IMR-90 (cell line): ENCODE measurements at regions not wholly inside any gene's neighbourhood (a gene's known extent, or its start where the extent isn't known, plus 50 kb on each side); places are given as distances from the start of the nearest gene placed in this dataset.

Experiments
- ATAC-seq: fragments of 200-7000 bp; cut with Tn5 transposase; 2 replicates; pipeline ENCODE4 v1.9.1; 2020; ENCODE audit warnings: low read depth, mild to moderate bottlenecking, moderate library complexity
- BruUV-seq: library from RNA; stranded (reverse); fragments of 400-500 nt; replicated peaks from 2 replicates; lab custom pipeline; 2021; lab: Mats Ljungman, UMichigan
- CTCF ChIA-PET: fragments of 300-600 bp; formaldehyde crosslinking; extraction: SDS; loops from one replicate; lab custom pipeline; 2021; ENCODE audit warnings: antibody characterized with exemption; lab: Yijun Ruan, JAX
- POLR2A ChIA-PET: fragments of 300-600 bp; sonication (Branson Sonifier 250); formaldehyde crosslinking; loops from one replicate; lab custom pipeline; 2022; ENCODE audit warnings: antibody characterized with exemption; ENCODE audit not compliant: unreplicated experiment; lab: Charles Lee
- DNase-seq: peaks from one replicate; pipeline ENCODE4 v3.0.0; 2013
- H2AFZ ChIP-seq: replicated peaks from 2 replicates; pipeline ENCODE3; 2013; ENCODE audit warnings: low read length, mild to moderate bottlenecking; ENCODE audit not compliant: poor library complexity
- H2AK5ac ChIP-seq: 2 replicates; pipeline ENCODE4 v1.6.1; 2013; ENCODE audit warnings: low read depth, low read length, inconsistent platforms
- H2AK9ac ChIP-seq: replicated peaks from 2 replicates; pipeline ENCODE3; 2013; ENCODE audit warnings: mild to moderate bottlenecking, low read depth, low read length, moderate library complexity; ENCODE audit not compliant: poor library complexity
- H2BK120ac ChIP-seq: 2 replicates; pipeline ENCODE4 v1.6.1; 2013; ENCODE audit warnings: low read depth, low read length, inconsistent platforms
- H2BK15ac ChIP-seq: 3 replicates; pipeline ENCODE4 v1.6.1; 2013; ENCODE audit warnings: low read depth, low read length, inconsistent platforms
- H2BK20ac ChIP-seq: 2 replicates; pipeline ENCODE4 v1.6.1; 2013; ENCODE audit warnings: low read depth, mild to moderate bottlenecking, inconsistent platforms, low read length, moderate library complexity
- H2BK5ac ChIP-seq: 2 replicates; pipeline ENCODE4 v1.6.1; 2013; ENCODE audit warnings: mild to moderate bottlenecking, low read depth, low read length, inconsistent platforms; ENCODE audit not compliant: poor library complexity, severe bottlenecking
- H3K14ac ChIP-seq: replicated peaks from 2 replicates; pipeline ENCODE4 v1.6.1; 2013; ENCODE audit warnings: low read depth, low read length, inconsistent platforms
- H3K18ac ChIP-seq: 2 replicates; pipeline ENCODE4 v1.6.1; 2013; ENCODE audit warnings: low read depth, low read length, control low read depth
- H3K23ac ChIP-seq: 2 replicates; pipeline ENCODE4 v1.6.1; 2013; ENCODE audit warnings: low read depth, low read length, inconsistent platforms
- H3K27ac ChIP-seq: 2 replicates; pipeline ENCODE4 v1.5.1; 2013; ENCODE audit warnings: mild to moderate bottlenecking, control low read depth, low read length; ENCODE audit not compliant: insufficient read depth
- H3K27me3 ChIP-seq: 2 replicates; pipeline ENCODE4 v1.6.1; 2013; ENCODE audit warnings: low read length; ENCODE audit not compliant: control insufficient read depth, insufficient read depth
- H3K36me3 ChIP-seq: 2 replicates; pipeline ENCODE4 v1.6.1; 2013; ENCODE audit warnings: low read length, mixed read lengths; ENCODE audit not compliant: control insufficient read depth, insufficient read depth
- H3K4ac ChIP-seq: 2 replicates; pipeline ENCODE4 v1.6.1; 2013; ENCODE audit warnings: low read depth, low read length, inconsistent platforms
- H3K4me1 ChIP-seq: 2 replicates; pipeline ENCODE4 v1.6.1; 2013; ENCODE audit warnings: low read length, mixed read lengths; ENCODE audit not compliant: control insufficient read depth, insufficient read depth
- H3K4me2 ChIP-seq: 2 replicates; pipeline ENCODE4 v1.6.1; 2013; ENCODE audit warnings: low read depth, mild to moderate bottlenecking, control low read depth, low read length, moderate library complexity
- H3K4me3 ChIP-seq: 2 replicates; pipeline ENCODE4 v1.5.1; 2013; ENCODE audit warnings: low read depth, mild to moderate bottlenecking, control low read depth, low read length, moderate library complexity; ENCODE audit not compliant: insufficient read depth
- H3K56ac ChIP-seq: 2 replicates; pipeline ENCODE4 v1.6.1; 2013; ENCODE audit warnings: low read length, inconsistent platforms; ENCODE audit not compliant: insufficient read depth; ENCODE audit errors: extremely low read depth
- H3K79me1 ChIP-seq, 2 experiments: 2 replicates each; pipeline ENCODE4 v1.6.1; 2013; ENCODE audit warnings: low read length in 2 of 2, inconsistent platforms in 1 of 2, low read depth in 1 of 2
- H3K9ac ChIP-seq: 2 replicates; pipeline ENCODE4 v1.6.1; 2013; ENCODE audit warnings: low read depth, low read length, control low read depth
- H3K9me1 ChIP-seq: 2 replicates; pipeline ENCODE4 v1.6.1; 2013; ENCODE audit warnings: low read length, inconsistent platforms; ENCODE audit not compliant: insufficient read depth
- H3K9me3 ChIP-seq: 2 replicates; pipeline ENCODE4 v1.6.1; 2013; ENCODE audit warnings: low read length; ENCODE audit not compliant: control insufficient read depth, insufficient read depth
- H4K20me1 ChIP-seq: 2 replicates; pipeline ENCODE4 v1.6.1; 2013; ENCODE audit warnings: low read length, inconsistent platforms; ENCODE audit not compliant: insufficient read depth
- H4K5ac ChIP-seq: 2 replicates; pipeline ENCODE4 v1.6.1; 2013; ENCODE audit warnings: mild to moderate bottlenecking, low read depth, low read length, control low read depth
- H4K8ac ChIP-seq, 2 experiments: 2 replicates each; pipeline ENCODE4 v1.6.1; 2013; ENCODE audit warnings: low read depth in 2 of 2, low read length in 2 of 2, control low read depth in 1 of 2, inconsistent platforms in 1 of 2
- H4K91ac ChIP-seq: 2 replicates; pipeline ENCODE4 v1.6.1; 2013; ENCODE audit warnings: low read depth, low read length, inconsistent platforms; ENCODE audit not compliant: insufficient read depth
- BHLHE40 ChIP-seq: fragments of 150-350 bp; IDR thresholded peaks from 2 replicates; pipeline ENCODE4 v1.6.1; 2016; ENCODE audit warnings: mild to moderate bottlenecking, low read depth, low read length
- CEBPB ChIP-seq: IDR thresholded peaks from 2 replicates; pipeline ENCODE4 v1.6.1; 2012; ENCODE audit warnings: low read depth, low read length, improper control_type of control experiment
- CHD1 ChIP-seq: IDR thresholded peaks from 2 replicates; pipeline ENCODE4 v1.6.1; 2012; ENCODE audit warnings: low read depth, low read length, improper control_type of control experiment
- FOS ChIP-seq: fragments of 150-350 bp; IDR thresholded peaks from 2 replicates; pipeline ENCODE4 v1.6.1; 2016; ENCODE audit warnings: low read depth, low read length
- MAFK ChIP-seq: IDR thresholded peaks from 2 replicates; pipeline ENCODE4 v1.6.1; 2012; ENCODE audit warnings: low read depth, low read length, improper control_type of control experiment
- MAZ ChIP-seq: IDR thresholded peaks from 2 replicates; pipeline ENCODE4 v1.6.1; 2012; ENCODE audit warnings: low read depth, mild to moderate bottlenecking, low read length, improper control_type of control experiment, moderate library complexity, borderline replicate concordance
- MXI1 ChIP-seq: IDR thresholded peaks from 2 replicates; pipeline ENCODE4 v1.6.1; 2012; ENCODE audit warnings: low read depth, mild to moderate bottlenecking, low read length, moderate library complexity, borderline replicate concordance
- NFE2L2 ChIP-seq: fragments of 150-350 bp; IDR thresholded peaks from 2 replicates; pipeline ENCODE4 v1.6.1; 2016; ENCODE audit warnings: low read depth, mild to moderate bottlenecking, low read length
- POLR2A ChIP-seq: IDR thresholded peaks from 2 replicates; pipeline ENCODE4 v1.6.1; 2012; ENCODE audit warnings: mild to moderate bottlenecking, low read depth, low read length
- RAD21 ChIP-seq: IDR thresholded peaks from 2 replicates; pipeline ENCODE4 v1.6.1; 2012; ENCODE audit warnings: low read length, improper control_type of control experiment
- RCOR1 ChIP-seq: IDR thresholded peaks from 2 replicates; pipeline ENCODE4 v1.6.1; 2012; ENCODE audit warnings: mild to moderate bottlenecking, low read length, improper control_type of control experiment; ENCODE audit not compliant: insufficient replicate concordance
- RFX5 ChIP-seq: IDR thresholded peaks from 2 replicates; pipeline ENCODE4 v1.8.0; 2012; ENCODE audit warnings: low read depth, mild to moderate bottlenecking, low read length, moderate library complexity
- SMC3 ChIP-seq: fragments of 150-350 bp; IDR thresholded peaks from 2 replicates; pipeline ENCODE4 v1.6.1; 2016; ENCODE audit warnings: low read depth, mild to moderate bottlenecking, antibody characterized with exemption, low read length, moderate library complexity
- WGBS, 2 experiments: methylation state at CpG; one replicate each; pipeline versions ENCODE4 v1.1.5 to v1.1.7; 2013; ENCODE audit warnings: missing lambda C conversion rate in 2 of 2; ENCODE audit not compliant: insufficient read length in 1 of 2; ENCODE audit errors: extremely low coverage in 2 of 2; 5-methylcytosine and 5-hydroxymethylcytosine counted together
- dilution Hi-C: fragments of 300-500 bp; cut with HindIII; formaldehyde crosslinking; loops from one replicate; pipeline ENCODE4 v1.14.3; 2018; ENCODE audit warnings: low sequenced_read_pairs; ENCODE audit not compliant: unreplicated experiment
- in situ Hi-C: fragments of 300-500 bp; cut with MboI; formaldehyde crosslinking; loops from 3 replicates; pipeline ENCODE4 v1.14.3; 2019; ENCODE audit warnings: low sequenced_read_pairs, inconsistent platforms, mixed read lengths
- intact Hi-C: fragments of 100-400 bp; cut with micrococcal nuclease; formaldehyde crosslinking; loops from 2 replicates; pipeline ENCODE4 v1.10.0; 2022
- TF ChIP-seq, protein P1 (sequence below): conservative IDR thresholded peaks from 2 replicates; pipeline ENCODE4 v1.5.1; 2012; ENCODE audit warnings: mild to moderate bottlenecking, low read depth, low read length, improper control_type of control experiment
- TF ChIP-seq, protein P2 (sequence below): fragments of 150-350 bp; IDR thresholded peaks from 2 replicates; pipeline ENCODE4 v1.6.1; 2017; ENCODE audit warnings: mild to moderate bottlenecking, antibody characterized with exemption, low read length, low read depth
- TF ChIP-seq, protein P3 (sequence below): fragments of 150-350 bp; IDR thresholded peaks from 2 replicates; pipeline ENCODE4 v1.6.1; 2016; ENCODE audit warnings: low read depth, mild to moderate bottlenecking, low read length, moderate library complexity, borderline replicate concordance

DNA sequence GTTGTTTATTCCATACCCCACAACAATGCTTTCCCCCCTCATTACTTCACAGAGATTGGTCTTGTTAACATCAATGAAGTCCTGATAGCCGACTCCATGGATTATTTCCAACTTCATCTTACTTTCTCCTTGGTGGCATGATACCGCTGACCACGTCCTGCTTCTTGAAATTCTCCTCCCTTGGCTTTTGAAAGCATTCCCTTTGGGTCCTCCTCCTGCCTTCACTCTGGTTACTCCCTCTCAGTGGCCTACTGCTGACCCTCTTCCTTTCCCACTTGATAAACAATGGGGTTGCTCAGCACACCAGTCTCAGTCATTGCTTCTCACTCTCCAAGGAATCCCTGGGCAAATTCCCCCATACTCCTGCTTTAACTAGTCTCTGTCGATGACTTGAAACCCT lies 283.9 kb downstream of the SEC61B start:
- H2AK9ac ChIP-seq = no peak overlapping the region
- no peak overlapping the region for H2BK5ac ChIP-seq
- no TSS peak for BruUV-seq
- DNase-seq = no peak
- no peak for TF ChIP-seq MXI1
- TF ChIP-seq, protein P1, sequence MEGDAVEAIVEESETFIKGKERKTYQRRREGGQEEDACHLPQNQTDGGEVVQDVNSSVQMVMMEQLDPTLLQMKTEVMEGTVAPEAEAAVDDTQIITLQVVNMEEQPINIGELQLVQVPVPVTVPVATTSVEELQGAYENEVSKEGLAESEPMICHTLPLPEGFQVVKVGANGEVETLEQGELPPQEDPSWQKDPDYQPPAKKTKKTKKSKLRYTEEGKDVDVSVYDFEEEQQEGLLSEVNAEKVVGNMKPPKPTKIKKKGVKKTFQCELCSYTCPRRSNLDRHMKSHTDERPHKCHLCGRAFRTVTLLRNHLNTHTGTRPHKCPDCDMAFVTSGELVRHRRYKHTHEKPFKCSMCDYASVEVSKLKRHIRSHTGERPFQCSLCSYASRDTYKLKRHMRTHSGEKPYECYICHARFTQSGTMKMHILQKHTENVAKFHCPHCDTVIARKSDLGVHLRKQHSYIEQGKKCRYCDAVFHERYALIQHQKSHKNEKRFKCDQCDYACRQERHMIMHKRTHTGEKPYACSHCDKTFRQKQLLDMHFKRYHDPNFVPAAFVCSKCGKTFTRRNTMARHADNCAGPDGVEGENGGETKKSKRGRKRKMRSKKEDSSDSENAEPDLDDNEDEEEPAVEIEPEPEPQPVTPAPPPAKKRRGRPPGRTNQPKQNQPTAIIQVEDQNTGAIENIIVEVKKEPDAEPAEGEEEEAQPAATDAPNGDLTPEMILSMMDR = no peak
- no peak for TF ChIP-seq MAZ
- TF ChIP-seq CHD1 = no peak
- TF ChIP-seq RAD21 = no peak
- no peak for TF ChIP-seq CEBPB
- no peak for TF ChIP-seq POLR2A
- TF ChIP-seq, protein P2, sequence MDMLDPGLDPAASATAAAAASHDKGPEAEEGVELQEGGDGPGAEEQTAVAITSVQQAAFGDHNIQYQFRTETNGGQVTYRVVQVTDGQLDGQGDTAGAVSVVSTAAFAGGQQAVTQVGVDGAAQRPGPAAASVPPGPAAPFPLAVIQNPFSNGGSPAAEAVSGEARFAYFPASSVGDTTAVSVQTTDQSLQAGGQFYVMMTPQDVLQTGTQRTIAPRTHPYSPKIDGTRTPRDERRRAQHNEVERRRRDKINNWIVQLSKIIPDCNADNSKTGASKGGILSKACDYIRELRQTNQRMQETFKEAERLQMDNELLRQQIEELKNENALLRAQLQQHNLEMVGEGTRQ = no peak
- TF ChIP-seq MAFK = no peak
- no peak for TF ChIP-seq RCOR1
- TF ChIP-seq FOS = no peak
- TF ChIP-seq, protein P3, sequence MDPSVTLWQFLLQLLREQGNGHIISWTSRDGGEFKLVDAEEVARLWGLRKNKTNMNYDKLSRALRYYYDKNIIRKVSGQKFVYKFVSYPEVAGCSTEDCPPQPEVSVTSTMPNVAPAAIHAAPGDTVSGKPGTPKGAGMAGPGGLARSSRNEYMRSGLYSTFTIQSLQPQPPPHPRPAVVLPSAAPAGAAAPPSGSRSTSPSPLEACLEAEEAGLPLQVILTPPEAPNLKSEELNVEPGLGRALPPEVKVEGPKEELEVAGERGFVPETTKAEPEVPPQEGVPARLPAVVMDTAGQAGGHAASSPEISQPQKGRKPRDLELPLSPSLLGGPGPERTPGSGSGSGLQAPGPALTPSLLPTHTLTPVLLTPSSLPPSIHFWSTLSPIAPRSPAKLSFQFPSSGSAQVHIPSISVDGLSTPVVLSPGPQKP = no peak
- no peak for TF ChIP-seq NFE2L2
- no peak for TF ChIP-seq BHLHE40
- TF ChIP-seq SMC3 = no peak
- no peak for TF ChIP-seq RFX5
- dilution Hi-C loops (no loop called here), in situ Hi-C loops (no loop called here), intact Hi-C loops (no loop called here)
- ChIA-PET POLR2A (no interaction called here), CTCF (no interaction called here)
- no peak overlapping the region for H3K9ac ChIP-seq
- no peak overlapping the region for H4K8ac ChIP-seq
- 70% methylated on average over 4 of the region's 4 CpGs; no CpG with 5 or more reads in 1 of the 2 experiments for WGBS, 2 experiments
- H2BK20ac ChIP-seq = no peak overlapping the region; the same call in 1 of the 2 replicates
- H4K5ac ChIP-seq = no peak overlapping the region
- H3K27ac ChIP-seq = no peak overlapping the region
- H3K4me3 ChIP-seq = no peak overlapping the region
- no peaks in the 10 kb centered on the region for H4K20me1 ChIP-seq
- no peak overlapping the region for H2BK120ac ChIP-seq
- no peak overlapping the region for H3K23ac ChIP-seq
- no peak for ATAC-seq
- H3K9me1 ChIP-seq = no peaks in the 10 kb centered on the region
- H3K56ac ChIP-seq = no peak overlapping the region
- no peaks in the 10 kb centered on the region for H3K79me1 ChIP-seq
- no peaks in the 10 kb centered on the region for H3K36me3 ChIP-seq
- H3K18ac ChIP-seq = no peak overlapping the region
- H3K4me1 ChIP-seq = no peaks in the 10 kb centered on the region; the same call in 1 of the 2 replicates
- H2AK5ac ChIP-seq = no peak overlapping the region
- no peak overlapping the region for H3K14ac ChIP-seq
- H2AFZ ChIP-seq = no peak overlapping the region
- no peak overlapping the region for H3K4ac ChIP-seq
- peaks cover 10% of the 10 kb centered on the region for H3K27me3 ChIP-seq
- no peaks in the 10 kb centered on the region for H3K9me3 ChIP-seq
- H4K91ac ChIP-seq = no peak overlapping the region
- H3K4me2 ChIP-seq = no peak overlapping the region
- no peak overlapping the region for H2BK15ac ChIP-seq
